GM12891 (cell line): ENCODE measurements at regions not wholly inside any gene's neighbourhood (a gene's known extent, or its start where the extent isn't known, plus 50 kb on each side); places are given as distances from the start of the nearest gene placed in this dataset.
A peak's percentile ranks its signal among the peaks of the same experiment; 100 is the strongest.
"Not testable (repeated sequence)": the region's sequence is repeated elsewhere in the genome, so short reads cannot be mapped to it uniquely, and the experiment has no call there.

ENCODE experiments used
- DNase-seq: peaks from one replicate; pipeline ENCODE4 v3.0.0; 2011; ENCODE audit warnings: low spot score; ENCODE audit not compliant: insufficient read length
- FAIRE-seq: peaks from 2 replicates; lab custom pipeline; 2011; peaks lifted over from hg19 to GRCh38; lab: Jason Lieb, UNC
- PAX5 ChIP-seq: IDR thresholded peaks from 2 replicates; pipeline ENCODE4 v1.6.1; 2011; ENCODE audit warnings: low read length, moderate library complexity, mild to moderate bottlenecking; ENCODE audit not compliant: insufficient read depth, severe bottlenecking
- POLR2A ChIP-seq: IDR thresholded peaks from 2 replicates; pipeline ENCODE4 v1.6.1; 2011; ENCODE audit warnings: low read depth, low read length, control low read depth
- POLR2AphosphoS5 ChIP-seq: IDR thresholded peaks from 2 replicates; pipeline ENCODE4 v1.6.1; 2011; ENCODE audit warnings: low read depth, low read length, control low read depth
- POU2F2 ChIP-seq: IDR thresholded peaks from 2 replicates; pipeline ENCODE4 v1.6.1; 2011; ENCODE audit warnings: low read depth, mild to moderate bottlenecking, control low read depth, low read length, moderate library complexity
- SPI1 ChIP-seq: IDR thresholded peaks from 2 replicates; pipeline ENCODE4 v1.6.1; 2011; ENCODE audit warnings: low read depth, low read length, control low read depth
- TAF1 ChIP-seq: IDR thresholded peaks from 2 replicates; pipeline ENCODE4 v1.6.1; 2011; ENCODE audit warnings: low read depth, low read length, control low read depth

GRCh38 chr10:65628493-65629139 is 1297.2 kb upstream of the LRRTM3 start:
- TF ChIP-seq POU2F2 (no peak), PAX5 (no peak), SPI1 (no peak), POLR2A (no peak), POLR2AphosphoS5 (no peak), TAF1 (no peak)
- DNase-seq (no peak), FAIRE-seq (no peak)

GRCh38 chr10:65660006-65660405 is 1265.8 kb upstream of the LRRTM3 start:
- no peak for DNase-seq
- TF ChIP-seq POU2F2: no peak
- TF ChIP-seq TAF1: no peak
- TF ChIP-seq POLR2A: no peak
- TF ChIP-seq POLR2AphosphoS5: no peak
- FAIRE-seq: no peak

GRCh38 chr10:65670087-65670486 is 1255.7 kb upstream of the LRRTM3 start:
- FAIRE-seq (no peak), DNase-seq (no peak)
- no peak for TF ChIP-seq POLR2AphosphoS5
- TF ChIP-seq SPI1: no peak
- TF ChIP-seq PAX5: no peak
- no peak for TF ChIP-seq POU2F2
- TF ChIP-seq TAF1: no peak
- TF ChIP-seq POLR2A: no peak

GRCh38 chr10:65670596-65670995 is 1255.2 kb upstream of the LRRTM3 start:
- not testable (repeated sequence) for DNase-seq, FAIRE-seq

- no peak for FAIRE-seq
Measured at GRCh38 chr10:65675236-65675635, 1250.6 kb upstream of the LRRTM3 start.

GRCh38 chr10:65684896-65685295 is 1240.9 kb upstream of the LRRTM3 start:
- FAIRE-seq (no peak), DNase-seq (no peak)
- TF ChIP-seq PAX5 (no peak), POU2F2 (no peak), SPI1 (no peak), TAF1 (no peak), POLR2A (no peak), POLR2AphosphoS5 (no peak)

More at GRCh38 chr10:65675236-65675635, 1250.6 kb upstream of the LRRTM3 start:
- no peak for TF ChIP-seq POU2F2
- TF ChIP-seq TAF1: no peak
- no peak for TF ChIP-seq POLR2AphosphoS5
- TF ChIP-seq SPI1: no peak
- TF ChIP-seq PAX5: no peak
- no peak for TF ChIP-seq POLR2A
- no peak for DNase-seq

GRCh38 chr10:65701168-65701776 is 1224.6 kb upstream of the LRRTM3 start:
- no peak for DNase-seq
- TF ChIP-seq PAX5 (no peak), POU2F2 (no peak), SPI1 (no peak), POLR2A (no peak)
- no peak for FAIRE-seq

- no peak for FAIRE-seq
- no peak for DNase-seq
Measured at GRCh38 chr10:65708057-65708456, 1217.8 kb upstream of the LRRTM3 start.

GRCh38 chr10:65710306-65710705 is 1215.5 kb upstream of the LRRTM3 start:
- DNase-seq: no peak
- FAIRE-seq: no peak
- TF ChIP-seq TAF1: no peak

More at GRCh38 chr10:65708057-65708456, 1217.8 kb upstream of the LRRTM3 start:
- TF ChIP-seq PAX5 (no peak), SPI1 (peak; percentile 98), TAF1 (no peak)

GRCh38 chr10:65719790-65720189 is 1206.0 kb upstream of the LRRTM3 start:
- DNase-seq: no peak
- TF ChIP-seq TAF1 (no peak), PAX5 (no peak), POU2F2 (no peak), POLR2AphosphoS5 (no peak), SPI1 (no peak), POLR2A (no peak)
- no peak for FAIRE-seq

GRCh38 chr10:65720901-65721300 is 1204.9 kb upstream of the LRRTM3 start:
- FAIRE-seq: no peak
- no peak for DNase-seq
- no peak for TF ChIP-seq TAF1
- no peak for TF ChIP-seq PAX5
- TF ChIP-seq POU2F2: no peak
- no peak for TF ChIP-seq POLR2A
- no peak for TF ChIP-seq SPI1
- no peak for TF ChIP-seq POLR2AphosphoS5
